Dedifferentiated amniotic fluid mesenchymal stem cell (primary cell): ENCODE measurements at regions not wholly inside any gene's neighbourhood (a gene's known extent, or its start where the extent isn't known, plus 50 kb on each side); places are given as distances from the start of the nearest gene placed in this dataset.
"Not testable (repeated sequence)": the region's sequence is repeated elsewhere in the genome, so short reads cannot be mapped to it uniquely, and the experiment has no call there.

Experiments used
- DNase-seq: peaks from one replicate; pipeline ENCODE4 v3.0.0-alpha.2; 2016; ENCODE audit errors: extremely low spot score

GRCh38 chr2:146412625-146413024 lies 1432.2 kb upstream of the ACVR2A start:
- DNase-seq: no peak

GRCh38 chr2:146405402-146406309 lies 1439.2 kb upstream of the ACVR2A start:
- not testable (repeated sequence) for DNase-seq

- not testable (repeated sequence) for DNase-seq
Measured at GRCh38 chr2:146403546-146404160, 1441.2 kb upstream of the ACVR2A start.

- no peak for DNase-seq
Measured at GRCh38 chr2:146392631-146393030, 1452.2 kb upstream of the ACVR2A start.

- no peak for DNase-seq
Measured at GRCh38 chr2:146392186-146392585, 1452.6 kb upstream of the ACVR2A start.

- DNase-seq: no peak
Measured at GRCh38 chr2:146388757-146389156, 1456.1 kb upstream of the ACVR2A start.

- no peak for DNase-seq
Measured at GRCh38 chr2:146386096-146386495, 1458.7 kb upstream of the ACVR2A start.

- DNase-seq: no peak
Measured at GRCh38 chr2:146385031-146385430, 1459.8 kb upstream of the ACVR2A start.

- no peak for DNase-seq
Measured at GRCh38 chr2:146376511-146377064, 1468.2 kb upstream of the ACVR2A start.

- no peak for DNase-seq
Measured at GRCh38 chr2:146374505-146374904, 1470.3 kb upstream of the ACVR2A start.

- DNase-seq: not testable (repeated sequence)
Measured at GRCh38 chr2:146371364-146371763, 1473.5 kb upstream of the ACVR2A start.

- DNase-seq: no peak
Measured at GRCh38 chr2:146370826-146371225, 1474.0 kb upstream of the ACVR2A start.

GRCh38 chr2:146366276-146366675 lies 1478.6 kb upstream of the ACVR2A start:
- DNase-seq: no peak

GRCh38 chr2:146365041-146365440 lies 1479.8 kb upstream of the ACVR2A start:
- no peak for DNase-seq

- no peak for DNase-seq
Measured at GRCh38 chr2:146363731-146364130, 1481.1 kb upstream of the ACVR2A start.

- no peak for DNase-seq
Measured at GRCh38 chr2:146351689-146352088, 1493.1 kb upstream of the ACVR2A start.

- no peak for DNase-seq
Measured at GRCh38 chr2:146349334-146349733, 1495.5 kb upstream of the ACVR2A start.

GRCh38 chr2:146324951-146325350 lies 1519.9 kb upstream of the ACVR2A start:
- no peak for DNase-seq

GRCh38 chr2:146323564-146323963 lies 1521.3 kb upstream of the ACVR2A start:
- DNase-seq: no peak

GRCh38 chr2:146321175-146321574 lies 1523.7 kb upstream of the ACVR2A start:
- DNase-seq: no peak

GRCh38 chr2:146317959-146318358 lies 1526.9 kb upstream of the ACVR2A start:
- peak; percentile 52 for DNase-seq

- DNase-seq: peak; percentile 47
Measured at GRCh38 chr2:146312899-146313298, 1531.9 kb upstream of the ACVR2A start.

- DNase-seq: no peak
Measured at GRCh38 chr2:146305164-146305563, 1539.7 kb upstream of the ACVR2A start.
